Frontal cortex (tissue), 3 donors: ENCODE measurements at regions not wholly inside any gene's neighbourhood (a gene's known extent, or its start where the extent isn't known, plus 50 kb on each side); places are given as distances from the start of the nearest gene placed in this dataset.

ENCODE experiments used
- DNase-seq, 2 donors: peaks; one replicate each; pipeline ENCODE4 v3.0.0; 2012; ENCODE audit warnings: low spot score in 2 of 2
- FAIRE-seq: peaks from 2 replicates; lab custom pipeline; 2012; peaks lifted over from hg19 to GRCh38; lab: Jason Lieb, UNC
- donor health status: control.
- donor health status: control.
- donor health status: control.

DNA sequence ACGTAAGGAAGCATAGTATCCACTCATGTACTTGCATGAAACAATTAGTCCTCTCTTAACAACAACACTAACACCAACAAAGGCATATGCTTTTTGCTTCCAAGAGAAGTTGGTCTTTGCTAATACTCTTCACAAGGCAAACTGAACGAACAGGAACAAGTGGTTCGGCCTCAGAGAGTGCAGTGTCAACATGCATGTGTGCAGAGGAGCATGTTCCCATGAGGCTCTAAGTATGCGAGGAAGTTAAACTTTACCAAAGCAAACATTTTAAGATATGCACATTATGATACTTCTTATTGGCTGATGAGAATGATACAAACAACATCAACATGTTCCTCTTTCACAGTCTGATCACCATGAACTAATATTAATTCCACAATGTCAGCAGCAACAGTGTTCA, 285.3 kb upstream of the IRX5 start:
- DNase-seq, result no peak
- FAIRE-seq, result no peak

- no peak for FAIRE-seq
Observed at GRCh38 chr16:54636221-54636793, 294.4 kb upstream of the IRX5 start.

DNA sequence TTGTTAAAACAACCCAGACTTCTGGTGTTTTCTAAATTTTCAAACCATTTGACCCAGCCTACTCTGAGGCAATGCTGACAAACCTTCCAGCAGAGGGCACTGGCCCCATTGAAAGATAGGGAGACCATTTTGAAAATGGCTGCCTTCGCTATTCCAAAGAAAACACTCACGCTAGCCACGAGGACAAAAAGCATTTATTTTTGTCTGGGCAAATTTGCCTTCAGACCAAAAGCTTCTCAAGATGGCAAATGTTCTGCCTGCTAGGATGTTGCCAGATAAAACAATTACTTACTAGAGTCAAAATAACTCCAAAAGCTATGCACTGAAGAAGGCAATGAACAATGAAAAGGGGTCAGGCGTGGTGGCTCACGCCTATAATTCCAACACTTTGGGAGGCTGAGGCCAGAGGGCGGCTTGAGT, 296.7 kb upstream of the IRX5 start:
- FAIRE-seq, result no peak
- no peak for DNase-seq

More at GRCh38 chr16:54636221-54636793, 294.4 kb upstream of the IRX5 start:
- no peak for DNase-seq

- DNase-seq, result no peak
- no peak for FAIRE-seq
Observed at GRCh38 chr16:54632322-54633220, 298.1 kb upstream of the IRX5 start.

GRCh38 chr16:54631782-54632181, 298.9 kb upstream of the IRX5 start:
- DNase-seq, result no peak
- no peak for FAIRE-seq

DNA sequence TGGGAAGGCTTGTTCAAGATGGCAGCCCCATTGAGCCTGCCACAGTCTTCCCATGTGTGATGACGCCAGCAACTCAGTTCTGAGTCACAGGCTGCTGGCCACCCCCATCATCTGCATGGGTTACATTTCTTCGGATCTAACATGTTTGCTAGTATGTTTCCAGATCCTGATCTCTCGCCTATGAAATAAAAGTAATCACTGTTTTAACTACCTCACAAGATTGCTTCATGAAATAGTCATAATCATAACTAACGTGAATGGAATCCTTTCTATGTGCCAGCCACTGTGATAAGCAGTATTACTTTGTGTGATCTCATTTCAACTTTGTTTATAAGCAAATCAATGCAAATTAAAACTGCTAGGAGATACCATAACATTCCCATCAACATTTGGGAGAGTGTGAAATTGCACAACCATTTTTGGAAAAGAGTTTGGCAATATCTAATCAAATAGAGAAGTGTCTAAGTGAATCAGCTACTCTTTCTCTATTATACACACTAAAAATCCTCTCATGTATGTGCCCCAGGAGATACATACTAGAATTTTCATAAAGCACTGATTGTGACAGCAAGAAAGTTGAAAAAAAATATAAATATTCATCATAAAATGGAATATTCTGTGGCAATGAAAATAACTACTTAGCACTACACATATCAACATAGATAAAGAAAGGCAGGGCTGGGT, 300.2 kb upstream of the IRX5 start:
- FAIRE-seq (no peak), DNase-seq (no peak)

DNA sequence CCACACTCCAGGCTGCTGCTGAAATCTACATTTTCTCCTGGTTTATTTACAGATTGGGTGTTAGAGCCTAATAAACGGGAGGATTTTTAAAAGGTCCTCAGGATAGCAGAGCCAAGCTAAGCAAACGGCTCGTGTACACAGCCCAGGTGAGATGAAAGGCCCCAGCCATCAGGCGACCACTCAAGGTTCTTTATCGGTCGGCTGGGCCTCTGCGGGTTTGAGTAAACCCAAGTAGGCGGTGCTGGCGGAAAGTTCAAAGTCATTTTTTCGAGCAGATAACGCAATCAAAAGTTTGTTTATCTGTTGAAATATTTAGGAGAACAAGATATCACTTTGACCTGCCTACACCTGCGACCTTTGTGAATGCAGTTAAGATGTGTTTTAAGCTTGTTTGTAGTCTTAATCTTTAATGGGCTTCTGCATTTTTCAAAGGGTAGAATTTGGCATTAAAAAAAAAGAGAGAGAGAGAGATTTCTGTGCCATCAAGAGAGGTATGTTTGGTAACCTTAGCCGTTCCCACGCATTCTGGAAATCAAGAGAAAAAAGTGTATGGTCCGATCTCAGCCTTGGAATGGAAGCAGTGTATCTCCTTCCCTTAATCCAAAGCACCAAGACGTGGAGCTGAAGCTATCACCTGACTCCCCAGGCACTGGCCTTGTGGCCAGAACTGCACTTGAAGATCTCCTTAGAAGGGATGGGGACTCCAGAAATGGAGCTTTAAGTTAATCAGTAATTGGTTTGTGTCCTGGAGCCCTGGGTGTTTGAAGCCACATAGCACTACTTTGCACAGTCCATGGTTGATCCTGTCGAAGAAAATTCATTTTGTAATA, 301.7 kb upstream of the IRX5 start:
- no peak for FAIRE-seq
- DNase-seq, result no peak

- no peak for FAIRE-seq
- DNase-seq, result no peak
Observed at GRCh38 chr16:54627616-54628015, 303.0 kb upstream of the IRX5 start.

DNA sequence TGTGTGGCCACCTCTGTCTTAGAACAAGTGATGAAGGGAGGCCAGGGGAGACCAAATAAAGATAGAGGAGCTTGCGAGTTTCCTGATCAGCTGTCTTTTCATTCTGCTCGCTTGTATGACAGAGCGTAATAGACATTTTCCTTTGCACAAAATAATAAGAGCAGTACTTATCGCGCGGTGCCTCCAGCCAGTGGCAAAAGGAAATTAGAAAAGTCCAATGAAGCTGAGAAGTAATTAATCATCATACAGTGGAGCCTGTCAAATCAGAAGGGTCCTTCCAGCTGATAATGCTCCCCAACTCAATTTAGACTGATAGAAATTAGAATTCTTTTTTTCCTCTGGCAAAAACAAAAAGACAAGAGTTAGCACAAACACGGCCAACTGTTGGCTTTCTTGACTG, 307.0 kb upstream of the IRX5 start:
- FAIRE-seq, result no peak
- no peak for DNase-seq

- DNase-seq (no peak), FAIRE-seq (no peak)
Observed at GRCh38 chr16:54620197-54620596, 310.5 kb upstream of the IRX5 start.

DNA sequence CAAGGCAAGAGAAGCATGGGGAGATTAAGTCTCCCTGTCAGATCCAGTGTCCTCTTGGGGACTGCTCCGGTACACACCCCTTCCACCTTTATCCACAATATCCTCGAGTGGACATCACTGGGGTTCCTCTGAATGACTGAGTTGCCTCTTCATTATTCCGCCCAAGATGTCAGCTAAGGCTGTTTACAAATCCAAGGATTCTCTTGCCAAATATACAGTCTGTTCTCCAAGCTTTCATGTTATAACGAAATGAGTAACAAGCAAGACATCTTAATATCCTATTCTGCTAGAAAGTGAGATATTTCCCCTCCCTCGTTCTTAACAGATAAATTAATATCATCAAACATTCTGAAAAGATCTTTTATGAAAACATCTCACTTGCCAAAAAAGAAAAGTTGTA, 314.1 kb upstream of the IRX5 start:
- DNase-seq, result no peak
- no peak for FAIRE-seq

GRCh38 chr16:54605536-54606066, 319.0 kb upstream of the IRX3 start:
- FAIRE-seq (no peak), DNase-seq (no peak)

DNA sequence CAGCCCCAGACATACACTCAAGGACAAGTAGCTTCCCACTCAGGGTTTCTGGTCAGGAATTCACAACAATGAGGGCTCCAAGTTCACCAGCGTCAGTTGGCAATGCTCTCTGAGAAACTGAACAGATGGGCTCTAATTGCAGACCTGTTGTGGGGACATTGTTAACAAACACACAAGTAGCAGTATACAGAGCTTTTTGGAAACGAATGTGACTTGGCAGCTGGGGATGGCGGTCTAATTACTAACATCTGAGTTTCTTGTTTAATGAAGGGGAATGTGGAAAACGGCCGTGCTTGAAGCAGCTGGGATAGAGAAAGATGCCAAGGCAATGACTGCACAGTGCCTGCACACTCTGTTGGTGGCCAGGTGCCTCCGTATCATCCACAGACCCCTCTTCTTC, 316.1 kb upstream of the IRX3 start:
- DNase-seq (no peak), FAIRE-seq (no peak)

DNA sequence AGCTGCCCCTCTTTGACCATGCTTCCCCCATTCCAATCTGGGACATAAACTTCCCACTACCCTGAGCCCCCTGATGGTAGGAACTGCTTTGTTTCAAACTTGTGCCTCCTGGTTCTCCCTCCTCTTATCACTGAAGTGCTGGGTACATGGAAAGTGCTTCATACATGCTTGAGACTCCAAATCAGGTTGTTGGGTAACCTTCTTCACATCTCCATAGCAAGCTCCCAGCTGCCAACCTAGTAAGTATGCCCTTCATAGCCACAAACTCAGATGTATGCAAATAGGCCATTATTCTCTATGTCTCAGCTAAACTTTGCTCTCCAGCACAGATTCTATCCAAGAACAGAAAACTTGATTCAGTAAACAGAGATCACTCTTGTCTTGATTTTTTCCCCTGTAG, 310.6 kb upstream of the IRX3 start:
- FAIRE-seq, result no peak
- no peak for DNase-seq

- DNase-seq, result no peak
- no peak for FAIRE-seq
Observed at GRCh38 chr16:54595621-54596020, 309.0 kb upstream of the IRX3 start.

DNA sequence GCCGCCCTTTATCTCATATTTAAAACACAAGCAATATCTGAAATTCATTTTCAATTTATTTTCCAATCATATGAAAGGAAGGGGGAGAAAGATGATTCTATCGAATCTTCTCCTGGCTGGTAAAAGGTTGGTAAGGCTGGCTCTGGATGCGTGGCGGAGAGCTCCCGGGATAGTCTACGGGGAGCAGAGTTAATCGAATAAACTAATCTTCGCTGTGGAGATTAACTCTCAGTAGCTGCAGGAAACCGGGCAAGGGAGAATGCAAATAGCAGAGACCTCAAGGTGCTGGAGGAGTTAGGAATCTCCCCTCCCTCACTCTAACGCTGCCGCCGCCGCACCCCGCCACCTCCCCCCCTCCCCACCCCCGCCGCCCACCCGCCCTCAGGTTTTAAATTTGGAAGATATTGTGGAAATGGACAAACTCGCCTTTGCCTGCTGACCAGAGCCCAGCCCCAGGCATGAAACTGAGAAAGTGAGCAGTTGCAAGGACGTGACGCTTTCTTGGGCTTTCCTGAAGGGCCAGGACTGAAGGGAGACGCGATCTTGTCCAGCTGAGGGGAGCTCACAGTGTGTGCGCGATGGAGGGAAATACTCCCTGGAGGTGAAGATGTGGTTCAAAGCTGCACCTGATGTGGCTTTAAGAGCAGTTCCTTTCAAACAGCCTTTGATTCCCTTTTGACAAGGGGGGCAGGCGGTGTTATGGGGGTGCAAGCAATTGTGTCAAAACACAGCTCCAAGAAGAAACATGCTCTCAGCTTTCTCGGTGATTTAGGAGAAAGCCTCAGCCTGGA, 308.2 kb upstream of the IRX3 start:
- no peak for DNase-seq
- no peak for FAIRE-seq

DNA sequence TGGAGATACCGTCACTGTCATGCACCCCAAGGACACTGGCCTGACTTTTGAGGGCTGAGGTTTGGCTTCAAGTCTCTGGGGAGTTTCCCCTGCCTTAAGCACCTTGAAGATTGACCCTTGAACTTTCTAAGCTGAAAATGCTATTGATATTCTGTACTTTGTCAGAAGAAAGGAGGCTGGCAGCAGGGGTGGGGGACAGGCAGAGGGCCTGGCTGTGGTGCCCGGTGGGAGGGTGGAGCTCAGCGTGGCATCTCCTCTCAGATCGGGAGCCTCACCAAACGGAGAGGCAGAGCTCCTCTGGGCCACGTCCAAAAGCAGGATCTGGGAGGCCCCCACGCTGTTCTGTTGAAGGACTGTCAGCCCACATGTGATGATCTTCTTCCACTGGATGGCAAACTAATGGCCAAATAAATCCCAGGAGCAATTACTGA, 305.2 kb upstream of the IRX3 start:
- no peak for DNase-seq
- no peak for FAIRE-seq

GRCh38 chr16:54590836-54591235, 304.2 kb upstream of the IRX3 start:
- FAIRE-seq (no peak), DNase-seq (no peak)

- DNase-seq (no peak), FAIRE-seq (no peak)
Observed at GRCh38 chr16:54589326-54589725, 302.7 kb upstream of the IRX3 start.
